22Rv1 (cell line): ENCODE measurements at regions not wholly inside any gene's neighbourhood (a gene's known extent, or its start where the extent isn't known, plus 50 kb on each side); places are given as distances from the start of the nearest gene placed in this dataset.

Experiments
- CTCF ChIP-seq: fragments of 450-650 bp; IDR thresholded peaks from 2 replicates; pipeline ENCODE4 v1.5.1; 2017; ENCODE audit warnings: mild to moderate bottlenecking
- ZFX ChIP-seq: fragments of 450-650 bp; IDR thresholded peaks from 2 replicates; pipeline ENCODE4 v1.6.1; 2017; ENCODE audit warnings: antibody characterized with exemption, borderline replicate concordance

GRCh38 chr12:39037115-39037514 is 131.7 kb upstream of the CPNE8 start:
- TF ChIP-seq CTCF (no peak), ZFX (no peak)
